GM18508 (cell line): ENCODE measurements at regions not wholly inside any gene's neighbourhood (a gene's known extent, or its start where the extent isn't known, plus 50 kb on each side); places are given as distances from the start of the nearest gene placed in this dataset.
"Not testable (repeated sequence)": the region's sequence is repeated elsewhere in the genome, so short reads cannot be mapped to it uniquely, and the experiment has no call there.

Experiments used
- ATAC-seq: cut with Tn5 transposase; IDR thresholded peaks from one replicate; pipeline ENCODE4 v1.9.1; 2021; ENCODE audit warnings: moderate number of reproducible peaks; ENCODE audit not compliant: insufficient read depth, unreplicated experiment

DNA sequence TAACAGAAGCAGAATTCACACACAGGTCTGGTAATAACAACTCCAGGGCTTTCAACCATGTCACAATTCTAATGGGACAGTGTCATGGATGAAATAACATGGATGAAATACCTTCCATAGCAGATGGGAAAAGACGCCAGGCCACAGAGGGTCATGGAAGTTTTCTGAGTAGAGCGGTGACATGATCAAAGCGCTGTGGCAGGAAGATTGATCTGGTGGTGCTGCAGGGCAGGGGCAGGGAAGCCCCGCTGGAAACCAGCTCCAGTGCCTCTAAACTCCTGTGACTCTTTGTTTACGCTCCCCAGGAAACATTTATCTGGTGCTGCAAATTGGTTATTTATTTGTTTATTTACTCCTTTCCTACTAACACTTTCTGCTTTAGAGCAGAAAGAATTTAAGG, 108.3 kb upstream of the HMGA2 start:
- no peak for ATAC-seq

DNA sequence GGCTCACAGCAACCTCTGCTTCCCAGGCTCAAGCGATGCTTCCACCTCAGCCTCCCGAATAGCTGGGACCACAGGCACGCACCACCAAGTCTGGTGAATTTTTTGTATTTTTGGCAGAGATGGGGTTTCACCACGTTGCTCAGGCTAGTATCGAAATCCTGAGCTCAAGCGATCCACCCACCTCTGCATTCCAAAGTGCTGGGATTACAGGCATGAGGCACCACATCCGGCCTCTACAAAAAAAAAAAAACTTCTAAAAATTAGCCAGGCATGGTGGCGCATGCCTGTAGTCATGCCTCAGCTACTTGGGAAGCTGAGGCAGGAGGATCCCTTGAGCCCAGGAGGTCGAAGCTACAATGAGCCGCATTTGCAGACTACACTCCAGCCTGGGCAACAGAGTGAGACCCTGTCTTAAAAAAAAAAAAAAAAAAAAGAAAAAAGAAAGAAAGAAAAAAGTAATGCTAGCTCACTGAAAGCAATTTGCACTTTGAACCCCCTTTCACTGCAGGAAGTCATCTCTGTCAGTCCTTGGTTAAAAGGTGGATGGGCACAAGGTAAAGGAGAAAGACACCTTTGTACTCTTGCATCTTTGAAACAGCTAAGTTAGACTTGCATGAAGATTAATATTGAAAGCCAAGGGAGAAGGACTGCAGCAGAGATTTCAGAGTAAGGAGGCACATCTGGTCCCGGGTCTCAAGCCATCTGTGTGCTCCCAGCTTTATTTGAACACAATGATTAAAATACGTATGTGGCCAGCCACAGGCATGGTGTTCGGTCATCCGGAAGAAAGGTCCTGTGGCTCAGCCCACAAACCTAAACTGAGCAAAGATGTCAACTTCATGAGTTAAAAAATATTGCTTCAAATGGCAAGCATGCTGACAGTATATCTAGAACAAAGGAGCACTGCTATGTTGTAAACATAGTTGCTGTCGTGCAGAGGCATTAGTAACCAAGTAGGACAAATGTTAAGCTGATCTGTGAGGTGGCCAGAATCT, 103.8 kb upstream of the HMGA2 start:
- ATAC-seq, result no peak

DNA sequence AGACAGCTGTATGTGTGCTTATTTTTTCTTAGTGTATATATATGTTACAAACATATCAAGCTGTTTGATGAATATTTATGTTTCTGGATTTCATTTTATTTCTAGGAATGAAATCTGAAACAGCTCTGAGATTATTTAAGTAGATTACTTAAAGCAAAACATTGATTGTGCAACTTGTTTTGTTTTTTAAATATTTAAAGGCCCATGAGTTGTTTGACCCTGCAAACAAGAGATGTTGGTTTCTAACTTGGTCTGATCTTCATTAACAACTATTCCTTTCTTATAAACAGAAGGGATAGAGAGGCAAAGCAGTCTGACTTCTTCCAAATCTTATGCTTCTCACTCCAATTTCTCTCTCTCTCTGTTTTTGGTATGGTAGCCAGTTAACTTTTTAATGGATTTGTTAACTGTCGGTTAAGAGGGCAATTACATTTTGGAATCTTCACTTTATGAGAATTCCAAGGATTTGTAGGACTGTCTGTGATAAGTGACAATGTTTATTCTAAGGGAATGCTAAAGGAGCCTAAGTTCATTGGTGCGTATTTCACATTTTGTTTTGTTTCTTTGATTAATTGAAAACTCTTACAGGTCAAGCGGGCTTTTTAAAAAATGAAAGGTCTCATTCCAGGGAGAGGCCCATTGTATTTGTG, 102.6 kb upstream of the HMGA2 start:
- no peak for ATAC-seq

DNA sequence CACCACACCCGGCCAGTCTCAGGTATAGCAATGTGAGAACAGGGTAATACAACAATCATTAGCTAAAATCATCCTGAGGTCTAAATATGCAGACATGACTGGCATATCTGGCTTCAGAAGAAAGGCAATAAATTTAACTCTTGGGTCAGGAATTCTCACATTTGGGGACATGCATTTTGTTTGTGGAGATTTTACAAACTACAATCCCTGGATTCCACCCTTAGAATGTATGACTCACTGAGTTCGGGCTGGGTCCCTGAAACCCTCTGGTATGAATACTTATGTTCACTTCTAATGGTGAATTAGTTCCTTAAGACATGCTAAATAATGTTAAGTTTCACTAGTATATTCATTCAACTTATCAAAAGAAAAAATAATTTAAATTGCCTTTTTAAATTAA, 98.9 kb upstream of the HMGA2 start:
- ATAC-seq, result no peak

DNA sequence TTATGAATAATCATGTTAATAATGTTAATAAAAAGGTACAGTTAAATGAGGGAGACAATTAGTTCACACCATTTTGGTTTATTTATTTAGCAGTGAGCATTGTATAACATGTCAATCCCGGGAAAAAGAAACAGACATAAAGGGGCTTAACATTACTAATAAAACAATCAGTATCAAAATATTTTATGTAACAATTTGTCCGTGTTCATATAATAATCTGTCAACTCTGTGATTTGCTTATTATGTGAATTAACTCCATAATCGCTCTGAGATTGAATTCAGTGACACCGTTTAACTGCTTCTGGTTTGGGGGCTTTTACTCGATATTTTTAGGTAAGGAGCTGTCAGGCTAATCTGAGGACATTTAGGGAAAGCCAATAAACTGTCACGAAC, 95.8 kb upstream of the HMGA2 start:
- no peak for ATAC-seq

DNA sequence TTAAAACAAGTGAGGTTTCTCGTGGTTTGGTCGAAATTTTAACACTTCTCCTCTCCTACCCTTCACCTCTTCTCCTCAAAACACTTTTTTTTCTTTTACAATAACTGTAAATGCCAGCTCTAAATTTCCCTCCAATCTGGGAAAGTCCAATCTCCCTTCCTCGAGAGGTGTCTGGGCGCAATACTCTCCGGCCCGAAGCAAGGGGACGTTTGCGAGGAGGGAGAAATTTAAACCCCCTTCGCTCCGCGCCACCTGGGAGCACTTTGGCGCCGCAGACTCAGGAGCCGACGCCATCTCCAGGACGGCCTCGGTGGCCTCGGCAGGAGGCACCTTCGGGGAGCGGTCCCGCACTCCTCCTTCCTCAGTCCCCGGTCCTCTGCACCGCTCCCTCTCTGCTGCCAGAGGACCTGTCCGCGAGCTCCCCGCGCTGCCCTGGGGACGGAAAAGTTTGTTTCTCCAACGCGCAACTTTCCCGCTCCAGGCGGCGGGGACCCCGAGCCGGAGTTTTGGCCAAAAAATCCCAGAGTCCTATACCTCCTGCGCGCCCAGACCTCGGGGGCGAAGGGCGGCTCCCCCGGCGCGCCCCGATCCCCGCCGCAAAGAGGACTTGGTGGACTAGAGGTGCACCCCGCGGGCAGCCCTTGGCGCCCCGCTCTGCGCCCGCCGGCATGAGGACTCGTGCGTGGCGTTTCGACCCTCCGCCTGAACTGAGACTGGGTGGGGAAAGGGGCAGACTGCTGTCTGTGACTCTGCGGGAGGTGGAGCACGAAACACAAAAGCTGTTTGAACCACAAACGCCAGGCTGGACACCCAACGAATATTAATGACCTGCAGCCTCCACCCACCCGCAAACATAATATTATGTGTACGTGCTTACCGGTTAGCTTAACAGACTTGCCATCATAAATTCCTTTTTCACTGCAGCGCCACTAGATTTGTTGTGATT, 95.2 kb upstream of the HMGA2 start:
- no peak for ATAC-seq

DNA sequence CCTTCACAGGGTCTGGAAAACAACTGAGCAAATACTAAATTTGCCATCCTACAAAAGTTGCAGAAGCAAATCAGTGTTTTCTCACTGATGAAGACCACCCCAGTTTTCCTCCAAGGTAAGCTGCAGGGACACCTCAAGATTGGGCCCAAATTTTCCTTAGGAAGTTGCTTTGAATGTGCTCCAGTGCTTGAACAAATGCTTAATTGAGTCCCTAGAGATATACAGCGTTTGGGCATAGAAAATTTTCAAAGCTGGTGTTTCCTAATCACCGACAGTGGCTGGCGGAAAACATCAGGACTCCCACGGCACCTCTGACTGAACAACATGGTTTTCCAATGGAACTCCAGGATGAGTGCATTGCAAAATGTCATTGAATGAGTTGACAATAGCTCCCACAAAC, 92.5 kb upstream of the HMGA2 start:
- no peak for ATAC-seq

DNA sequence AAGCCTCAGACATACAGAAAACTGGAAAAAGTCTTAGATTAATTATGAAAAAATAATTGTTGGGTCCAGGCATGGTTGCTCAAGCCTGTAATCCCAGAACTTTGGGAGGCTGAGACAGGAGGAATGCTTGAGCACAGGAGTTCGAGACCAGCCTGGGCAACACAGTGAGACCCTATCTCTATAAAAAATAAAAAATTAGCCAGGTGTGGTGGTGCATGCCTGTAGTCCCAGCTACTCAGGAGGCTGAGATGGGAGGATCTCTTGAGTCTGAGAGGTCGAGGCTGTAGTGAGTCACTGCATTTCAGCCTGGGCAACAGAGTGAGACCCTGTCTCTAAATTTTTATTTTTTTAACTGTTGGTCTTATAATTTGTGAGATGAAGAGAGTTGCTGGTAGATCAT, 90.6 kb upstream of the HMGA2 start:
- not testable (repeated sequence) for ATAC-seq

DNA sequence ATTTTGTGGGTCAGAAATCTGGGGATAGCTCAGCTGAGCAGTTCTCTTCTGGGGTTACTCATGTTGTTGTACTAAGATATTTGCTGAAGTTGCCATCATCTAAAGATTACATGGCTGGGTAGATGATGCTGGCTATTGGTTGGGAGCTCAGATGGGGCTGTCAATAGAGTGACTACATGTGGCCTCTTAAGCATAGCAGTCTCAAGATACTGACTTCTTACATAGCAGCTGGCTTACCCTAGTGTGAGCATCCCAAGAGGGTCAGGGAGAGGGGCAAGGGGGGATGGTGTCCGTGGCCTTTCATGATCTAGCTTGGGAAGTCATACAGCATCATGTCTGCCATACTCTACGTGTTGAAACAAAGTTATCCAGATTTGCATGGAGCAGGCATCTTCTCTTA, 90.1 kb upstream of the HMGA2 start:
- ATAC-seq, result no peak

DNA sequence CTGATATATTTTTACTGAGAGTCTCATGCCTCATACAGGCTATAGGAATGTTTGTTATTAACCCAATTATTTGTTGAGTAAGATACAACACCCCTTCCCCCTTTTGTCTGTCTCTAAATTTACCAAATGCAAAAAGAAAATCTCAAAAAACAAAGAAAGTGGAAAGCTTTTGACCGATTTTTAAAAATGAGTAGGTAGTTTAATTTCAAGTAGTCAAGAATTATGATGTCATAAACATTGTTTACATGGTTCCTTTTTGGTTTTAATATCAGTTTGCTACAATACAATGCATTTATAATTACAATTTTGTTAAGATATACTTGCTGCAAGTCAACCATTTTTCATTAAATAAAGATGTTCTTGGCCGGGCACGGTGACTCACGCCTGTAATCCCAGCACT, 84.7 kb upstream of the HMGA2 start:
- ATAC-seq, result no peak

DNA sequence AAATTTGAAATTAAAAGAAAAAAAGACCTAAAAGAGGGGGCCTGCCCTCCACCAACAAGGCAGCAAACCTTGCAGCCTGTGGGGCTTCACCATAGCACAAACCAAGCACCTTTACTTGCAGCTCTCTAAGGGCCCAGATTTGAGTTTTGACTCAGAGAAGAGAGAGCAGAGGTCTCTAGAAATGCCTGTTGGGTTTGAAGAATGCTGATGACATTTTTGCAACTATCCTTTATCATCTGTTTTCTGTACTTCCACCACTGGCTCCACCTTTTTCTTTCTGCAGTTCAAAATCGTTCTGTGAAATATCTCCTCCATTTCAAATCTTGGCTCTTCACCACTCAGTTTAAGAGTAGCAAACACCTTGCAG, 83.8 kb upstream of the HMGA2 start:
- ATAC-seq, result no peak

DNA sequence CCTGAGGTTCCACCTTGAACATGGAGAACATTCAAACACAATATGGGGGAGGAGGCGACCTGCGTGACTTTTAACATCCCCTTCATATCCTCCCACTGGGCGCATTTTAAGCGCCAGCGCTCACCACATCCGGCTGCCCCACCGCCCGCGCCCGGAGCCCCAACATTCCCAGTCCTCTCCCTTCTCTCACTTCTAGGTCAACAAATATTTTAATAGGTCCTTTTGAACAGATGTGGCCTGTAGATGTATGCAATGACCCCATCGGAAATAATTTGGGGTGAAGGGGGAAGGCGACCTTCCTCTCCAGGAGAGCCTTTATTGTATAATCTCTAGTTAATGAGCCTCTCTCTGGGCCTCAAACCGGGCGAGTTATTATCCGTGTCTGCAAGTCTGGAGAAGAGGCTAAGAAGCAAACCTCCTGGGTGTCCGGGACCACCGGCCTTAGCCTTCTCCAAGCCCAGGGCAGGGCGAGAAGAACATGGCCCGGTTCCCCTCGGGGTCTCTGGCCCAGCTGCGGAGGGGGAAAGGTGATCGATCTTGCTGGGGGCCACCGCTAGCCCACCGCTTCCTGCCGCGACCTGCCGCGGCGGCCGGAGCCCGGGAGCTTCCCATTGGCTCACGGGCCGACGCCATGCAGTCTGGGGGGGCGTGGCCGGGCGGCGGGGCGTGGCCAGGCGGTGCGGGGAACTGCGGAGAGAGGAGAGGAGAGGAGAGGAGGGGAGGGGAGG, 83.2 kb upstream of the HMGA2 start:
- no peak for ATAC-seq

DNA sequence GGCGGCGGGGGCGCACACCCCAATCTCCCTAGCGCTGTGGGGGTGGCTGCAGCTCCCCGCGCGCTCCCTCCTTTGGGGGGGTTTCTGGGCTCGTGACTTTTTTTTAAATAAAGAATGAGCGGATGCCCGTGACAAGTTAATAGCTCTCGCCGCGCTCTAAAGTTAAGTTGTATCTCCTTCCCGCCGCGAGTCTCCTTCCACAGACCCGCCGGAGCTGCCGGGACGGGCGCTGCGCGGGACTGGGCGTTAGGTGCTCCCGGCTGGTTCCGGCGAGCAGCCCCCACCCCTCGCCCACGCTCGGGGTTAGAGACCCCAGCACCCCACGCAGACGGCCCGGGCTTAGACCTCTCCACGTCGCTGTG, 82.6 kb upstream of the HMGA2 start:
- no peak for ATAC-seq

DNA sequence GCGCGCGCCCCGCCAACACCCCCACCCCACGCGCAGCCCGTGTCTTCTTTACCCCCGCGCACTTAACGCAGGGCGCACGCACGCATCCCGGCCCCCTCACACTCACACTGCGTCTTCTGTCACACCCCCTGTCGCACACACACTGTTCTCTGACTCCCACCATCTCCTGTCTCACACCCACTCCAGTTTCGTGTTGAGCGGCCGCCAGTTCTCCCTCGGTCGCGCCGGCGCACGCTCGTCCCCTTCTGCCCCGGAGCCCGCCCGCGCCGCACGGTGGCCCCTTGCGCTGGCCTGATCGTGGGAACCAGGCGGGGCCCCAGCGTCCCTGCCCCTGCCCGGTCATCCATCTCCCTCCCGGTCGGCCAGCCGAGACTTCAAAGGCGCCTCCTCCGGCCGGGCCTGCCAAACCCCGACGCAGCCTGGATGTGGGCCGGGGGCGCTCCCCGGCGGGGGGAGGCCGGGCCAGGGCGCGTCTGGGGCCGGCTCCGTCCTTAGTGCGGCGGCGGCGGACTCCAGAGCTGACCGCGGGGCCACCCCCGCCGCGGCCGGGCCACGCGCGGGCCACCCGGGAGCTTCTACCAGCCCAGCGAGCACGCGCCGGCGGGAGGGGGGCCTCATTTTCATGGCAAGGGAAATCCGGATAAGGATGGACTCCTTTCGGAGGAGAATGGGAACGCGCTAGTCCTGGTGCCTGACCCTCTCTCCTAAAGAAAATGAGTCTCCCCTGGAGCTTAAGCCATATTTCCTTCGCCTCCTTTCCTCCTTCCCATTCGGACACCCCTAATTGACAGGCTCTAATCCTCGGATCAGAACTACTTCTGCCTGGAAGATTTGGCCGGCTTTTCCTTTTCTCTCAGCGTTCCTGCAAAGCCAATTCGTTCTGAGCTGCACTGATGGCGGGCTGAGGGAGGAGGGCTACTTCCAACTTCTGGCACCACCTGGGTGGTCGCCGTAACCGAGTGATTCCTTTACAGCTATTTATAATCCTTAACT, 82.0 kb upstream of the HMGA2 start:
- ATAC-seq, result no peak

DNA sequence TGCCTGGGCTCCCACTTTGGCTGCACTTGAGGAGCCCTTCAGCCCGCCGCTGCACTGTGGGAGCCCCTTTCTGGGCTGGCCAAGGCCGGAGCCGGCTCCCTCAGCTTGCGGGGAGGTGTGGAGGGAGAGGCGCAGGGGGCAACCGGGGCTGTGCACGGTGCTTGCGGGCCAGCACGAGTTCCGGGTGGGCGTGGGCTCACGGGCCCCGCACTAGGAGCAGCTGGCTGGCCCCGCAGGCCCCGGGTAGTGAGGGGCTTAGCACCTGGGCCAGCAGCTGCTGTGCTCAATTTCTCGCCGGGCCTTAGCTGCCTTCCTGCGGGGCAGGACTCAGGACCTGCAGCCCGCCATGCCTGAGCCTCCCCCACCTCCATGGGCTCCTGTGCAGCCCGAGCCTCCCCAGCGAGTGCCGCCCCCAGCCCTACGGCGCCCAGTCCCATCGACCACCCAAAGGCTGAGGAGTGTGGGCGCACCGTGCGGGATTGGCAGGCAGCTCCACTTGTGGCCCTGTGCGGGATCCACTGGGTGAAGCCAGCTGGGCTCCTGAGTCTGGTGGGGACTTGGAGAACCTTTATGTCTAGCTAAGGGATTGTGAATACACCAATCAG, 79.9 kb upstream of the HMGA2 start:
- ATAC-seq, result not testable (repeated sequence)

DNA sequence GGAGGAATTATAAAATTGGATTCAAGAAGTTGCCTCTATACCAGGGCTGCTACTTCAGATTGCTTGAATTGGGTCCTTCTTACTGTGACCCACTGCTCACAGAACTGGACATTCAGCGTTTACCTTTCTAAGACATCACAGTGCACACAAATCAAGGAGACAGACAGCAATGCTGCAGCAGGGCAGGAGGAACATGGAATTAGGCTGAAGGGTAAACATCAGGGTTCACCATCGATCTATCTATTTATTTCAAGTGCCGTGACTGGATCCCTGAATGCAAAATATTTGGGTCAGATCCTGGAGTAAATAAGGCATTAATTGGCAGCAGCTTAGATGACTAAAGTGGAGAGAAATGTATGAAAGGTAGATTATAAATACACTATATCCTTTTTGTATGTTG, 76.9 kb upstream of the HMGA2 start:
- ATAC-seq, result no peak

DNA sequence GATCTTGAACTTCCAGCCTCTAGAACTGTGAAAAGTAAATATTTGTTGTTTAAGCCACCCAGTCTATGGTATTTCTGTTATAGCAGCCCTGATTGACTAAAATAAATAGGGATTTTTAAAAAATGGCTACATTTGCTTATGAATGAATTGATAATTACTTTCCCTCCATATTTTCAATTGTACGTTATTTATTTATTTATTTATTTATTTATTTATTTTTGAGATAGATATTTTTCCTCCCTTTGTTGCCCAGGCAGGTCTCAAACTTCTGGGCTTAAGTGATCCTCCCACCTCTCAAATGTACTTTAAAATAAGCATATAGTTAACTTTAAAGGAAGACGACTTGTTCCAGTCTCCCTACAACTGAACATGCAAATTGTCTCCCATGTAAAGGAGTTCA, 76.0 kb upstream of the HMGA2 start:
- ATAC-seq, result no peak

DNA sequence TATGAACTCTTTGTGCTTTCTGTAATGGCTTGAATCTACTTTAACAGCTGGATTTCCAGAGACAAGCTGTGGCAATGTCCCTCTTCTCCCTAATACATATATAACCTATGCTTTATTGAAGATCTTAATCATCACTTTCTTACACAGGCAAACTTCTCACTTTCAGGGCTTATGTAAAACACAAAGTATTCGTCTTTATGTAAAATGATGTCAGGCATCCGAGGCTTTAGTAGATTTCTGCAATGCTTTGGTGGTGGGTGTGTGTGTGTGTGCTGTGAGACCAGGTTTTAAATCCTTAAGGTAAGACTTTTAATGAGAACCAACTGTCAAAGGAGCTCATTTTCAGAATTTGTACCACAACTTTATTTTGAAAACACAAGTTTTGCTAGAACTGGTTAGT, 70.0 kb upstream of the HMGA2 start:
- no peak for ATAC-seq
